Activated B cell treated with CpG ODN at 0.5 μM for 24 hours (primary cell): ENCODE measurements at regions not wholly inside any gene's neighbourhood (a gene's known extent, or its start where the extent isn't known, plus 50 kb on each side); places are given as distances from the start of the nearest gene placed in this dataset.

Experiments used
- ATAC-seq: fragments of 200-7000 bp; cut with Tn5 transposase; one replicate; pipeline ENCODE4 v1.10.0; 2021; ENCODE audit warnings: low read depth, mild to moderate bottlenecking, moderate library complexity
- CTCF ChIA-PET: fragments of 350-600 bp; sonication (Branson Sonifier 250); formaldehyde crosslinking; loops from one replicate; lab custom pipeline; 2021; ENCODE audit warnings: antibody characterized with exemption; lab: Charles Lee
- POLR2A ChIA-PET: fragments of 350-600 bp; sonication (Branson Sonifier 250); formaldehyde crosslinking; loops from one replicate; lab custom pipeline; 2021; ENCODE audit warnings: antibody characterized with exemption; lab: Charles Lee
- DNase-seq: peaks from one replicate; pipeline ENCODE4 v3.0.0; 2022
- H3K27ac Mint-ChIP-seq: one replicate; pipeline ENCODE4 v1.8.0; 2020; ENCODE audit warnings: mixed read lengths
- H3K27me3 Mint-ChIP-seq: one replicate; pipeline ENCODE4 v1.8.0; 2021; ENCODE audit warnings: mixed read lengths
- H3K36me3 Mint-ChIP-seq: one replicate; pipeline ENCODE4 v1.8.0; 2021; ENCODE audit warnings: low read depth, mixed read lengths
- H3K4me1 Mint-ChIP-seq: one replicate; pipeline ENCODE4 v1.8.0; 2021; ENCODE audit warnings: mixed read lengths
- H3K4me3 Mint-ChIP-seq: one replicate; pipeline ENCODE4 v1.8.0; 2020; ENCODE audit warnings: mild to moderate bottlenecking, mixed read lengths
- H3K9me3 Mint-ChIP-seq: one replicate; pipeline ENCODE4 v1.8.0; 2020; ENCODE audit warnings: mixed read lengths
- intact Hi-C: fragments of 100-400 bp; cut with micrococcal nuclease; formaldehyde crosslinking; loops from one replicate; pipeline ENCODE4 v1.15.1; 2024
- TF ChIP-seq, protein P1 (sequence below): fragments of 200-600 bp; IDR thresholded peaks from one replicate; pipeline ENCODE4 v1.8.0; 2022; ENCODE audit warnings: antibody characterized with exemption, mild to moderate bottlenecking

DNA sequence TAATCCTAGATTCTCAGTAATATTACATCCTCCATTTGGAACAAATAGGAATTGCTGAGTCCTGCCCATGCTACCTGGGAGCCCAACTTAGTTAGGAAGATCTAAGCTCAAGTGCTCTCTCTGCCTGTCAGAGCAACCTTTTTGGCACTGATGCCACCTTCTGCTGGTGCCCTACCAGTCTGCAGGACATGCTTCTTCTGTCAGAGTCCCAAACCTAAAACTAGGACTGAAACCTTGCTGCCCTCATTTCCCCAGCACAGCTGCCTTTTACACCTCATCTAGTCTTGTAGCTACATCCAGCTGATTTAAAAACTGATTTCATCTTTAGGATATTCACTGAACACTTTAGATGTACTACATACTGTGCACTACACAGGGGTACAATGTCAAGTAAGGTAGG, 118.7 kb downstream of the LYPLAL1 start:
- Mint-ChIP-seq H3K4me3 (no peak overlapping the region), H3K4me1 (no peaks in the 10 kb centered on the region), H3K27ac (no peak overlapping the region), H3K36me3 (peaks cover 5% of the 10 kb centered on the region), H3K27me3 (no peaks in the 10 kb centered on the region), H3K9me3 (peaks cover 3% of the 10 kb centered on the region)
- DNase-seq = no peak
- ChIA-PET CTCF (no interaction called here), POLR2A (no interaction called here)
- TF ChIP-seq, protein P1, sequence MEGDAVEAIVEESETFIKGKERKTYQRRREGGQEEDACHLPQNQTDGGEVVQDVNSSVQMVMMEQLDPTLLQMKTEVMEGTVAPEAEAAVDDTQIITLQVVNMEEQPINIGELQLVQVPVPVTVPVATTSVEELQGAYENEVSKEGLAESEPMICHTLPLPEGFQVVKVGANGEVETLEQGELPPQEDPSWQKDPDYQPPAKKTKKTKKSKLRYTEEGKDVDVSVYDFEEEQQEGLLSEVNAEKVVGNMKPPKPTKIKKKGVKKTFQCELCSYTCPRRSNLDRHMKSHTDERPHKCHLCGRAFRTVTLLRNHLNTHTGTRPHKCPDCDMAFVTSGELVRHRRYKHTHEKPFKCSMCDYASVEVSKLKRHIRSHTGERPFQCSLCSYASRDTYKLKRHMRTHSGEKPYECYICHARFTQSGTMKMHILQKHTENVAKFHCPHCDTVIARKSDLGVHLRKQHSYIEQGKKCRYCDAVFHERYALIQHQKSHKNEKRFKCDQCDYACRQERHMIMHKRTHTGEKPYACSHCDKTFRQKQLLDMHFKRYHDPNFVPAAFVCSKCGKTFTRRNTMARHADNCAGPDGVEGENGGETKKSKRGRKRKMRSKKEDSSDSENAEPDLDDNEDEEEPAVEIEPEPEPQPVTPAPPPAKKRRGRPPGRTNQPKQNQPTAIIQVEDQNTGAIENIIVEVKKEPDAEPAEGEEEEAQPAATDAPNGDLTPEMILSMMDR = no peak
- no peak for ATAC-seq
- intact Hi-C loops = no loop called here

DNA sequence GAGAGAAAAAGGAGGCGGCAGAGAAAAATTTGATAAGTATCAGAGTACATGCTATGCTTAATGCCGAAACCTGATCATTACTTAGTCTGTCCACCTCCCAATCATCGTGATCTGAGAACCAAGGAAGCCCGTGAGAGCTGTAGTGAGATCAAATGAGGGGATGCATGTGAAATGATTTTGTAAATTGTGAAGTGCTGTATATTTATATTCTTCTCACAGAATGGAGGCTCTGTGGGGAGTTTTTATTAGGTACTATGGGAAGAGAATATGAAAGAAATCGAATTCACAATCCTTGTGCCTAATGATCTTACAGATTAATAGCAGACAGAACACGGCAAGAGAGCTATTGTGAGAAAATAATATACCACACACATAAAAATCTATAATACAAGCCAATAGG, 115.5 kb downstream of the LYPLAL1 start:
- intact Hi-C loops = no loop called here
- no peak for DNase-seq
- Mint-ChIP-seq H3K27me3 (no peaks in the 10 kb centered on the region), H3K4me1 (no peaks in the 10 kb centered on the region), H3K36me3 (no peaks in the 10 kb centered on the region), H3K4me3 (no peak overlapping the region), H3K27ac (no peak overlapping the region), H3K9me3 (peaks cover 3% of the 10 kb centered on the region)
- TF ChIP-seq, protein P1 = no peak
- ATAC-seq = no peak
- CTCF ChIA-PET = no interaction called here
- POLR2A ChIA-PET = no interaction called here

DNA sequence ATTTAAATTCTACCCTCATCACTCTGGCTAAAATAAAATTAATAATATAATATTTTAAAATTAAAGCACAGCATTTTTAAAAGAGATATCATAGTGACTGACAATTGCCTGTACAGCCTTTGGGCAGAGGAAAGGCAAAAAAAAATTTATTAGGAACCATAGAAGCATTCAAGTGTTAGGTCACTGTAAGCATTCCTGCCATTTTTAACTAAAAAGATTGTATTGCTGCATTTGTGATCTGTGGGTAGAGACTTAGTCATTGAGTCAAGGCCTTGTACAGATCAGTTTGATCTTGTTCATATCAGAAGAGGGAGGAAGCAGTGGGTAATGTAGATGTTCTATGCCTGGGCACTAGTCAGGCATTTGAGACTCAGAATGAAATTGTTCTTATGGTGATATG, 109.9 kb downstream of the LYPLAL1 start:
- Mint-ChIP-seq H3K9me3 (peaks cover 6% of the 10 kb centered on the region), H3K27ac (no peak overlapping the region), H3K27me3 (no peaks in the 10 kb centered on the region), H3K4me3 (no peak overlapping the region), H3K4me1 (no peaks in the 10 kb centered on the region), H3K36me3 (no peaks in the 10 kb centered on the region)
- ChIA-PET CTCF (no interaction called here), POLR2A (no interaction called here)
- intact Hi-C loops = no loop called here
- ATAC-seq (no peak), DNase-seq (no peak)
- TF ChIP-seq, protein P1 = no peak

DNA sequence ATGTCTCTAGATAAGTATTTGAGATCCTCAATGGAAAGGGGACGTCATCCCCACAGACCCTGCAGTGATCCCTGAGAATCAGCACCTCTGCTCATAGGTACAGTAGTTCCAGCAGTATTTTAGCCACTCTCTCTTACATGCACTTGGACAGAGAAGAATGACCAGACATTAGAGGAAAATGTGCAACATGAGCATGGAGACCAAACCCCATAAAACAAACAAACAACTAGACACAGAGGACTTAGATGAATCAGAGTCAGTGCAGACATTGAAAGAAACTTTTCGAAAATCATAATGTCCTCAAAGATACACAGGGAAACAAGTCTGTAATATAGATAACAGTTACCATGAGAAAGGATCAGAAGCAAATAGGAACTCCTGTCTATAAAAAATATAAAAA, 108.2 kb downstream of the LYPLAL1 start:
- TF ChIP-seq, protein P1 = no peak
- Mint-ChIP-seq H3K27me3 (no peaks in the 10 kb centered on the region), H3K36me3 (no peaks in the 10 kb centered on the region), H3K4me3 (no peak overlapping the region), H3K9me3 (peaks cover 3% of the 10 kb centered on the region), H3K4me1 (no peaks in the 10 kb centered on the region), H3K27ac (no peak overlapping the region)
- DNase-seq (no peak), ATAC-seq (no peak)
- intact Hi-C loops = no loop called here
- ChIA-PET CTCF (no interaction called here), POLR2A (no interaction called here)

DNA sequence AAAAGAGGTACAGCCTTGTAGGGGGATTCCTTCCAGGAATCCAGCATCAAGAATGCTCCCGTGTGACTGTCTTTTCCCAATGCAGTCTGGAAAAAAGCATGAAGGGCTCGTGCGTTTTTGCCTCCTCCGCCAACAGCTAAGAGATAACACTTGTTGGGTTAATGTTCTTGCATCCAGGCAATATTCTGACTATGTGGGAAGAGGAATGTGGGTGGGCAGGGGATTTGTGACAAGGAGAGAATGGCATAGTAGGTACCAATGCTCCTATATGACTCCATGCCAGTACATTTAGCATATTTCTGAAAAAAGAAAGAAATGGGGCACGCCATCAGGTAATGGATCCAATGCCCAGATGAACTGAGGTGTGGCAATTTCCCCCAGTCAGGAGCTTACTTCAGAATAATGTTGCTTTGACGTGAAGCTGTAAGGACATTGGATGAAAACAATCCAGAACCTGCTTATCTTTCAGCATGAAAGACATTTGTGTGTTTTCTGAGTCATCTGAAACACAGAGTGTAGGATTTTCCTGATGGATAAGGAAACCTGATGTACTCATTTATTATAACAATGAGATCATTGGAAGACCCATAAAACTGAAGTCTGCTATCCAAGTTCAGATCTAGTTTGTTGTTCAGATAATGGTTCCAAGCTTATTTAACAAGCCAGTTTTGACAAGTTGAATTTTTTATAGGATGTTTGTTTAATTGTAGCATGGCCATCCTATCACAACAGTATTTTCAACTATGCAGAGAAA, 105.5 kb downstream of the LYPLAL1 start:
- TF ChIP-seq, protein P1 = no peak
- CTCF ChIA-PET = no interaction called here
- peaks cover 3% of the 10 kb centered on the region for H3K9me3 Mint-ChIP-seq
- no peak overlapping the region for H3K27ac Mint-ChIP-seq
- no peaks in the 10 kb centered on the region for H3K27me3 Mint-ChIP-seq
- ATAC-seq (no peak), DNase-seq (no peak)
- H3K4me3 Mint-ChIP-seq = no peak overlapping the region
- POLR2A ChIA-PET = no interaction called here
- intact Hi-C loops = no loop called here
- H3K36me3 Mint-ChIP-seq = no peaks in the 10 kb centered on the region
- no peaks in the 10 kb centered on the region for H3K4me1 Mint-ChIP-seq
